ENCODE measurements at regions not wholly inside any gene's neighbourhood (a gene's known extent, or its start where the extent isn't known, plus 50 kb on each side); places are given as distances from the start of the nearest gene placed in this dataset.

GRCh38 chr10:81297292-81297691 lies 577.7 kb upstream of the NRG3 start:
- TF ChIP-seq EZH2 (IDR thresholded peaks at IDR 0.05; ENCODE audit: low read length, missing control alignments) (no peak), CTCF (conservative IDR thresholded peaks at IDR 0.05 in 1 of 2, IDR thresholded peaks at IDR 0.05 in 1 of 2; ENCODE audit: low read depth in 1 of 2, low read length in 2 of 2) (no peak)

Measured in fibroblast of lung (primary cell).